ENCODE measurements at regions not wholly inside any gene's neighbourhood (a gene's known extent, or its start where the extent isn't known, plus 50 kb on each side); places are given as distances from the start of the nearest gene placed in this dataset.

GRCh38 chr1:42096554-42096953, 56.7 kb upstream of the GUCA2B start:
- DNase-seq (ENCODE audit: low read depth in 3 of 3): no peak

- DNase-seq (ENCODE audit: low read depth in 3 of 3): no peak
Measured at GRCh38 chr1:42089246-42089645, 64.0 kb upstream of the GUCA2B start.

GRCh38 chr1:42086146-42086545, 67.1 kb upstream of the GUCA2B start:
- no peak for DNase-seq (ENCODE audit: low read depth in 3 of 3)

GRCh38 chr1:42085596-42085995, 67.6 kb upstream of the GUCA2B start:
- no peak for DNase-seq (ENCODE audit: low read depth in 3 of 3)

GRCh38 chr1:42081475-42081874, 71.7 kb upstream of the GUCA2B start:
- DNase-seq (ENCODE audit: low read depth in 3 of 3): no peak

GRCh38 chr1:42075179-42075578, 78.0 kb upstream of the GUCA2B start:
- no peak for DNase-seq (ENCODE audit: low read depth in 3 of 3)

GRCh38 chr1:42070996-42071395, 82.2 kb upstream of the GUCA2B start:
- DNase-seq (ENCODE audit: low read depth in 3 of 3): no peak

DNA sequence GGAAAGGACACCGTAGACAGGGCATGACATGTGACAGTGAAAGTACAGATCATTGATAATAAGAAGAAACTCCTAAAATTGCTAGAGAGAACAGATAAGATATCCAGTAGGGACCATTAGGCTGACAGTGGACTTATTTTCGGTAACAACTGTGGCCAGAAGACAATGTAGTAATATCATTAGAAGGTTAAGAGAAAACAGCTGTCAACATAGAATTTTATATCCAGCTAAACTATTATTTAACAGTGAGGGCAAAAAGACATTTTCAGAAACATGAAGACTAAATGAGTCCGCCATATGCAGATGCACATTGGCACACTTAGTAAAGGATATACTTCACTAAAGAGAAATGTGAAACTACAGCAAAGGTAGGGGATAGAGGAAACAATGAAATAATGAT, 95.4 kb upstream of the GUCA2B start:
- DNase-seq (ENCODE audit: low read depth in 3 of 3): no peak

GRCh38 chr1:42056460-42056859, 96.8 kb upstream of the GUCA2B start:
- no peak for DNase-seq (ENCODE audit: low read depth in 3 of 3)

DNA sequence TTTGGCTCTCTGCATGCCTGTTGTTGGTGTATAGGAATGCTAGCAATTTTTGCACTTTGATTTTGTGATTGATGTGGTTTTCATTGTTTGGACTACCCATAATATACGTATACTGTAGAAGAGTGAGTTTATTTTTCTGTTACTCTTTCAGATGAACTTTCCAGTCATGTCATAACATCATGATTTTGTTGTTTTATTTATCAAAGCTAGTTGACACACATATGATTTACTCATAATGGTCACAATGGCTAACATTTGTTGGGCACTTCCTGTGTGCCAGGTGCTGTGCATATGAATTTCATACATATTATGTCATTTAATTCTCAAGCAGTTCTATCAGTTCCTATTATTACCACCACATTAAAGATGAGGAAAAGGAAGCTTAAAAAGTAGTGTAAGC, 98.1 kb upstream of the GUCA2B start:
- no peak for DNase-seq (ENCODE audit: low read depth in 3 of 3)

DNA sequence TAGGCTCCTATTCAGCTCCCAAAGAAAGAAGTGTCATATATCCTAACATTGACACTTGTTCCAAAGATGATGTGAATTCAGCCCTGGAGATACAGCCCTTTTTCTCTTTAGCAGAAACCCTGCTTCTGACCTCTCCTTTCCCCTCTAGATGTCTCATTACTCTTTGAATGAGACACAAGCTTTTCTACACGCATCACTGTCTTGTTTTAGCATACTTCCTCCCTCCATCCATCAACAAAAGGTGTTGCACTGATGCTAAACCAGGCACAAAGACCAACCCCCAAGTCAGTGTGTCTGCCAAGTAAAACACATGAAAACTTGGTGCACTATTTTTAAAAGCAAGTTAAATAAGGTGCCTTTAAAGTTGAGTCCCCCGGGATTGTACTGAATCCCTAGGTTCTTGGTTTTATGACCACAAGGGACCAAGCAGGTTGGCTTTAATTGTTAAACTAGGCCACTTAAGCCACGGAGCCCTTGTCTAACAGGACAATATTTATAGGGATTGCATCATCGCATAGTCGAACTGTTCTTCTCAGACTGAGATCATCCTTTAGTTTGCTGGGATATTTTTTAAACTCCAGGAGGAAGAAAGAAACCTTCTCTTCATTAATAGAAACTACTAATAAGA, 101.0 kb upstream of the GUCA2B start:
- DNase-seq (ENCODE audit: low read depth in 3 of 3): no peak

DNA sequence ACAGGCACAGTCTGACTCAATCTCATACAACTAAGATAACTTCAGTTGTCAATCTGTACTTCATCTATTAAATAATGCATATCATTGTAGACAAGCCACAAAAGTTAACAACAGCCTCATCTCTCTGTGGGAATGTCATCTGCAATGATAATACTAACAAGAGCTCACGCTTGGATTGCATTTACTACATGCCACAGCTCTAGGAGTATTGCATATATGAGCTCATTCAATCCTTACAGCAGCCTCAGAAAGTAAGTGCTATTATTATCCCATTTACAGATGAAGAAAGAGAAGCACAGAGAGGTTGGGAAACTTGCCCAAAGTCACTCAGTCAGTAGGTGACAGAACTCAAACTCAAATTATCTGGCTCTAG, 105.7 kb upstream of the GUCA2B start:
- DNase-seq (ENCODE audit: low read depth in 3 of 3): no peak

DNA sequence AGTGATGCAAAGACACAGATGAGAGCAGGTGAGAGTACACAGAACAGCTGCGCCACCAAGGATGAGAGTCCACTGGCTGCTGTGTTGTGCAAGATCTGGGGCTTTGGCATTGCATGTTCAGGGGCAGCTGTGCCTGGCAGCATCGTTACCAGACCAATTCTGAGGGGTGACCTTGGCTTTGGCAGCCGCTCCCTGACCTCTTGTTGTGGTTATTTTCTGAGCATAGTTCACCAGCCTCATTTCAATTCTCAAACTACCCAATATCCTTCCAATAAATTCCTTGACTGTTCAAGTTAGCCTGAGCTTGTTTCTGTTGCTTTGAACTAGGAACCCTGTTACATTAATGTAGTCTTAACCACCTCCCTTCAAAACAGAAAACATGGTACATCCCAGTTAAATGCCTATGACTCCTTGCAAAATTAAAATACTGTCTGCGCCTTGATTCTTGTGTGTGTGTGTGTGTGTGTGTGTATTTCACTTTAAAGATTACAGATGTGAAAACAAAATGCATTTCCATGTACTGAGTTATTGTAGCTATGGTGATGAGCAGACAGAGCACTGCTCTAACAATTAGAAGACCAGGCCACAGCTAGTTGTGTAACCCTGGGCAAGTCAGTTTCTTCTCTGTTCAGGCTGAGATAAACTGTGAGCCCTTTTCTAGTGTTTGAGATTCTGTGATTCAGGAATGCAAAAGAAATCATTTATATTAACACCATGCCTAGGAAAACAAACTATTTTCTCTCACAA, 106.3 kb upstream of the GUCA2B start:
- no peak for DNase-seq (ENCODE audit: low read depth in 3 of 3)

GRCh38 chr1:42044346-42044745, 108.9 kb upstream of the GUCA2B start:
- DNase-seq (ENCODE audit: low read depth in 3 of 3): no peak

DNA sequence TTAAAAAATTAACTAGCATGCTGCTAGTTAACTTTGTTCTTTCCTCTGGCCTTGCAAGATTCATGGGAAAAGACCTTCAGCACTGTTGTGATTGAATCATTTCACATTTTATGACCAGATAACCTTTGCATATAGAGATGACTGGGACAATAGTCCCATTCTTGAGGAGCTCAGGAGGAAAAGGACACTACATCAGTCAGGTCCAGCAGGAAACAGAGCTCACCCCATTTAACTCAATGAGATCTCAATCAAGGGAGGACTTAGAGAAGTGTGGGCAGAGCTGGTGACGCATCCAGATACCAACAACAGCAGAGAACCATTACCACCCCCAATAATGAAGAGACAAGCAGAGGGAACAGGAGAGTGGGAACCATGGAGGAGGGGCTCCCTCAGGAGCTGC, 109.4 kb upstream of the GUCA2B start:
- DNase-seq (ENCODE audit: low read depth in 3 of 3): no peak

DNA sequence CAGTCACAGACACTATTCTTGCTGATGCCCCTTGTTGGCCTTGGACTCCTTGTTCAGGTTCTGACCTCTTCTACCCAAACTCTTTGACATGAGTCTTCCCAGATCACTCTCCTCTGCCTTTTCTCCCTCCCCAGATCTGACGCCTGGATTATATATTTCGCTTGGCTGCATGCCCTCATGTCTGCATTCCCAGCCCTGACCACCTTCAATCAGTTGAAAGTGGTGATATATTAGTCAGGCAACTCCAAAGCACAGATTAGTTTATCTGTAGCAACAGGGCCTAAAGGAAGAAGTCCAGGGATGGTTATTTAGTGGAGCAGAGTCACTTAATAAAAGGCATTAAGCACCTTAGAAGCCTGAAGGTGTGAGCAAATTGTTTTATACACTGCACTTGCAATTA, 110.0 kb upstream of the GUCA2B start:
- DNase-seq (ENCODE audit: low read depth in 3 of 3): no peak

- no peak for DNase-seq (ENCODE audit: low read depth in 3 of 3)
Measured at GRCh38 chr1:42041031-42041430, 112.2 kb upstream of the GUCA2B start.

DNA sequence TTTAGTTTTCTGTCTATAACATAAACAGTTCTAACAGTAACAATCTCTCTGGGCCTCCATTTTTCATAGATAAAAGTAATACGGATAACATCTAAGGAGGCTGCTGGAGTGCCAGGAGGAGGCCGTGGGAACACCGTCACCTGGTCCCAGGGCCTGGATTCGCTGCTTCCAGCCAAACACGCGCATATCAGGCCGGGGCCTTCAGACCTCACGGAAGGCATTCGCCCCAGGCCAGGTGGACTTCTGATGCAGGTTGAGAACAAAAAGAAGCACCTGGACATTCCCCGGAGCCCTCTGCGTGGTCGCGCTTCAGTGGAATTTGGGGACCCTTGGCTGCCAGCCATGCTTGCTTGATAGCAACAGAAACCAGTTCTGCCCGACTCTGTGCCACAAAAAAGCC, 113.1 kb upstream of the GUCA2B start:
- DNase-seq (ENCODE audit: low read depth in 3 of 3): no peak

GRCh38 chr1:42038261-42038660, 114.9 kb upstream of the GUCA2B start:
- no peak for DNase-seq (ENCODE audit: low read depth in 3 of 3)

- DNase-seq (ENCODE audit: low read depth in 3 of 3): no peak
Measured at GRCh38 chr1:42037586-42037985, 115.6 kb upstream of the GUCA2B start.

- DNase-seq (ENCODE audit: low read depth in 3 of 3): no peak
Measured at GRCh38 chr1:42037161-42037560, 116.0 kb upstream of the GUCA2B start.

DNA sequence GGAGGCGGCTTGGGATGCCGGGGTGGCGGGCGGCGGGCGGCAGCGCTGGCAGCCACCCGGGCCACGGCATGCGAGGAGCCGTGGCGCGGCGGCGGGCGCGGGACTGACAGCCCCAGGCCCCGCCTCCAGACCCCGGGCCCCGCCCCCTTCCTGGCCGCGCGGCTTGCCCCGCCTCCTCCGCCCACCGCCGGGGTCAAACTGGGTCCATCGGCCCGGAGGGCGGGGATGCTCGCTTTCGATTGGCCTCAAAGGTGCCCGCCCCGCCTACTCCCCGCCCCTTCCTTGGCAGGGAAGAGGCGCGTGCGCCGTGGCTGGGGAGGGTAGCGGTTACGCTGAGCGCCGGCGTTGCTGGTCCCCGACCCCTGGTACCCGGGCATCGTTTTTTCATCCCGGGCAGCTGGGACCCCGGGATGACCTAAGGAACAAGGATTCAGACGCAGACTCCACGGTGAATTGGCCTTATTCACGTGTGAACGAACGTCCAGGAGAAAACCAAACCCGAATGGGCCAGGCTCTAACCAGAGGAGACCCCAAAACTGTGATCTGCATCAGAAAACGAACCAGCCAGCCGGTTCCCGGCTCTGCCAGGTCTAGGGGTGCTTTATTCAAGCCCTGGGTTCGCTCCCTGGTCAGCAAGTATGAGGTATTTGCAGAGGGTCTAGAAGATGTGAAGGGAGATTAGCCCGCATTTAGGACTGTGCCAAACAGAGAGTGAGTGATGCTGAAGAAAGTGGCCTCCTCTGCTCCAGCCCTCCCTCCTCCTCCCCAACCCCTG, 117.2 kb upstream of the GUCA2B start:
- DNase-seq (ENCODE audit: low read depth in 3 of 3): peak; percentile 96 to 100 (median 98)
